GM18873 (cell line): ENCODE measurements at regions not wholly inside any gene's neighbourhood (a gene's known extent, or its start where the extent isn't known, plus 50 kb on each side); places are given as distances from the start of the nearest gene placed in this dataset.
"Not testable (repeated sequence)": the region's sequence is repeated elsewhere in the genome, so short reads cannot be mapped to it uniquely, and the experiment has no call there.

ENCODE experiments used
- ATAC-seq: cut with Tn5 transposase; IDR thresholded peaks from one replicate; pipeline ENCODE4 v1.9.1; 2021; ENCODE audit warnings: mild to moderate bottlenecking, moderate library complexity, moderate number of reproducible peaks; ENCODE audit not compliant: unreplicated experiment, low FRiP score

GRCh38 chr3:56958879-56959278 is 101.6 kb upstream of the SPATA12 start:
- no peak for ATAC-seq

DNA sequence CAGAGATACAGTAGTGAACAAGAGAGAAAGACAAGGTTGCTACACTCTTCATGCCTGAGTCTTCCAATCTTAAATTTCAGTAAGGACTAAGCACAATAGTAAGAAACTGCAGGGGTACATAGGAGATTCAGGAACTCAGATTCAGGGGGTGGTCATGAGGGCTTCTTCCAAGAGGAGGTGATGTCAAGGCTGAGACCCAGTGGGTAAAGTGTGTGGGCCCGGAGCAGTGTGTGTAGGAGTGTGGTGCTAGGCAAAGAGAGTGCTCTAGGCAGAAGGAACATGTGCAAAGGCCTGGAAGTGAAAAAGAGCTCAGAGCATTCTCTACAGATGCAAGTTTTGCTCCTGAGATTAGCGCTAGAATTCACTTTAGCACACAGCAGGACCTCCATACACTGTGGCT is 102.9 kb upstream of the SPATA12 start:
- no peak for ATAC-seq

DNA sequence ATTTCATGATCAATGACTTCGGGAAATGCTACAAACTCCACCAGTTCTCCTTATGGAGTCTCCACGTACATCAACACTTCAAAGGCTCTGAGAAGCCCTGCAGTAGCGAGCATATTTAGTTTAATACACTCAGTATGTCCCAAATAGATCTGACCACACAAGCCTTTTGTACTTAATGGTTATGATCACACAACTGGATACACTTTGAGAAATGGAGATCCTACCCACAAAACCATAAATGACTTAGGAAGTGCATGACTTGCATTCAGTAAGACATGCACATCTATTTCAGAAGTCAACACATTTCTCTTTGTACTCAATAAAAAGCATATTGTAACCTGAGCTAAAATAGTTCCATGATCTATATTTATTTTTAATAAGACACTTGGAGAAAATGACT is 103.6 kb upstream of the SPATA12 start:
- no peak for ATAC-seq

DNA sequence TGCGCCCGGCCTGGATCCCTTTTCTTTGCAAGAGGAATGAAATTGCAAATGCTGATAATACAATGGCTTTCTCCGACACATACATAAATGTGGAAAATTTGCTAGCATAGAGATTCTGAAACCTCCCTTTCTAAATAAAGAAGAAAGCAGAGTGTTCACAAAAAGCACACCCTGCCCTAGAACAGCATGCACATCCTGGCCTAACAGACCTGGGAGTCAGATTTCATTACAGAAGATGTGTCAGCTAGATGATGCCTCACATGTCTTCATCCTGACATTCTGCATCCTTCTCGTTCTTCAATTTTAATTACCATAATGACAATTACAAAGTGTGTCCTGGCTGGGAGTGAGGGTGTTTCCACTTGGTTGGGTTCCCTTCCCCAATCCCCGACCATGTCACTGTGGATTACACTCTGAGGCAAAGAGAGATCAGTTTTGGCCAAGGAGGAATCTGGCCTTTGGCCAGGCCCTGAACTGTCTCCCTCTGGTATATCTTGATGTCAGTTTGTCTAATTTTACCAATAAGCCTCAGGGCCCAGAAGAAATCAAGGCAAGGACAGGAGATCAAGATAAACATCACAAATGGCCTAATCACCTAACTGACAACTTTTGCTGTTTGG is 104.9 kb upstream of the SPATA12 start:
- ATAC-seq: no peak

DNA sequence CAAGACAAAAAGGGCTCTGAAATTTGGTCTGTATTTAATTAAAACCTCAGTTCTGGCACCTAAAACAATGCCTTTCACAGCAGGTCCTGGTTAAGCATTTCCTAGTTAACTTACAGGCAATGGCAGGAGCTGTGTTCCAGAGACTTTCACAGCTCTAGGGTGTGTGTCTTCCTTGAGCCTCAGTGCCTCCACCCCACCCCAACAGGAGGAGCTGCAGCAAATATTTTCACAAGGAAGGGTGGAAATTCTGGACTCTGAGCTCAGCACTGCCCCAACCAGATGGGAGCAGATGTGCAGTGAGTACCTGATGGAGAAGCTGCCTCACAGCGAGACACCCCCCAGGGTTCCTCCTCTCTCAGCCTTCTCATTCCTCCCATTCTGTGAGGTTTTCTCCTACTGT is 106.3 kb upstream of the SPATA12 start:
- ATAC-seq: no peak

- no peak for ATAC-seq
Measured at GRCh38 chr3:56952846-56953245, 107.6 kb upstream of the SPATA12 start.

DNA sequence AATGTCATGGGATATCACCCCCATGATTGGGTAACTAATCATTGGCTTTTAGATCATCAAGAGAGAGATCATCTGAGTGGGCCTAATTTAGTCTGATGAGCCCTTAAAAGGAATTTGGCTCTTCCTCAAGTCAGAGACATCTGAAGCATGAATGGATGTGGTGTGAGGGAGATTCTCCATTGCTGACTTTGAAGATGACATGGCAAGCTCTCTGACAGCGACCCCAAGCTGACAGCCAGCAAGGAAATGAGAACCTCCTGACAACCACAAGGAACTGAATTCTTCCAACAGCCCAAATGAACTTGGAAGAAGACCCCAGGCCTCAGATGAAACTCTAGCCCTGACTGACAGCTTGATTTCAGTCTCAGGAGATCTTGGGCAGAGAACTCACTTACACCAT is 108.4 kb upstream of the SPATA12 start:
- ATAC-seq: no peak

DNA sequence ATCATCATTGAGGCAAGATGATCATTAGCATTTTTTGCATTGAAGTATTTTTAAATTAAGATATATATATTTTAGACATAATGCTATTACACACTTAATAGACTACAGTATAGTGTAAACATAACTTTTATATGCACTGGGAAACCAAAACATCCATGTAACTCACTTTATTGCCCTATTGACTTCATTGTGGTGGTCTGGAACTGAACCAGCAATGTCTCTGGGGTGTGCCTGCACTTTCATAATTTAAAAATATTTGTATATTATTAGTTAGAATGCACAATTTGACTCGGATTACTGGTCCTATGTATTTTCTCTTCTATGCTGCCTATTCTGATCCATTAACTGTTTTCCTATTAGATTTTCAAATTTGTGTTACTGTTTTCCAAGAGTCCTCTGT is 109.1 kb upstream of the SPATA12 start:
- ATAC-seq: no peak

GRCh38 chr3:56945378-56945777 is 115.1 kb upstream of the SPATA12 start:
- ATAC-seq: not testable (repeated sequence)

- ATAC-seq: no peak
Measured at GRCh38 chr3:56942523-56942922, 117.9 kb upstream of the SPATA12 start.

GRCh38 chr3:56940976-56941375 is 119.5 kb upstream of the SPATA12 start:
- no peak for ATAC-seq

- ATAC-seq: no peak
Measured at GRCh38 chr3:56940321-56940720, 120.1 kb upstream of the SPATA12 start.

- ATAC-seq: no peak
Measured at GRCh38 chr3:56939834-56940233, 120.6 kb upstream of the SPATA12 start.

- ATAC-seq: no peak
Measured at GRCh38 chr3:56938530-56938929, 121.9 kb upstream of the SPATA12 start.

DNA sequence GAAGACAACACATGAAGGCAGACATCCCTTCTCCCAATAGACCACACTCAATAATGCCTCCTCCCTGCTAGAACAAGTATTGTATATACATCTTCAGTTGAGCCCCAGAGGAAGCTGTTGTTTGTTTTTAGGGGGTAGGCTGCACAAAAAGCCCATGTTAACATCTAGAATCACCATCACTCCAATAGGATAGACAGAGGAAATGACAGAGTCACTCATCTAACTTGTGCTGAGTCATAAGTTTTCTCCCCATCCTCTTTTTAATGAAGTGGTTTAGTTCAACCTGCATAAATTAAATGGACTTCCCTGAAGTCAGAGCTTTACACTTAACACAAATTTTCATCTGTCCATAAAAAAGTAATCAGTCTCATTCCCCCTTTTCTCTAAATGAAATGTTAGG is 122.9 kb upstream of the SPATA12 start:
- ATAC-seq: no peak

GRCh38 chr3:56935811-56936210 is 124.7 kb upstream of the SPATA12 start:
- no peak for ATAC-seq

GRCh38 chr3:56934481-56934880 is 126.0 kb upstream of the SPATA12 start:
- ATAC-seq: not testable (repeated sequence)

- ATAC-seq: no peak
Measured at GRCh38 chr3:56933803-56934202, 126.7 kb upstream of the SPATA12 start.

DNA sequence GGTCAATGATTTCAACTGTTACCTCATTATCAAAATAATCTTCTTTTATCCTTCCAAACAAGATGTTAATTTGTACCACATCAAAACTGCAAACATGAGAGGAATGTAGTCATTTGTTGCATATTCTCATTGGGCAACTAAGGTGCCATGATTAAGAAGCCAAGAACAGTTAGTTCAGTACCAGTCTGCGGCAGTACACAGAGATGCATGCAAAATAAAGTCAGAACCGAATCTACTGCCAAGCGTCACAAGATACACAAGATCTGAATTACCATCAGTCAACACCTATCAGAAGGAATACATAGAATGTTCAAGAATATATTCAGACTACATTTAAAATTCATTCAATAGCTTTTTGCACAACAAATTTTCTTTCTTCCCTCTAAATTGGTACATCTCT is 127.6 kb upstream of the SPATA12 start:
- no peak for ATAC-seq

GRCh38 chr3:56931836-56932235 is 128.6 kb upstream of the SPATA12 start:
- ATAC-seq: no peak

GRCh38 chr3:56930706-56931105 is 129.0 kb upstream of the ARHGEF3 start:
- no peak for ATAC-seq

DNA sequence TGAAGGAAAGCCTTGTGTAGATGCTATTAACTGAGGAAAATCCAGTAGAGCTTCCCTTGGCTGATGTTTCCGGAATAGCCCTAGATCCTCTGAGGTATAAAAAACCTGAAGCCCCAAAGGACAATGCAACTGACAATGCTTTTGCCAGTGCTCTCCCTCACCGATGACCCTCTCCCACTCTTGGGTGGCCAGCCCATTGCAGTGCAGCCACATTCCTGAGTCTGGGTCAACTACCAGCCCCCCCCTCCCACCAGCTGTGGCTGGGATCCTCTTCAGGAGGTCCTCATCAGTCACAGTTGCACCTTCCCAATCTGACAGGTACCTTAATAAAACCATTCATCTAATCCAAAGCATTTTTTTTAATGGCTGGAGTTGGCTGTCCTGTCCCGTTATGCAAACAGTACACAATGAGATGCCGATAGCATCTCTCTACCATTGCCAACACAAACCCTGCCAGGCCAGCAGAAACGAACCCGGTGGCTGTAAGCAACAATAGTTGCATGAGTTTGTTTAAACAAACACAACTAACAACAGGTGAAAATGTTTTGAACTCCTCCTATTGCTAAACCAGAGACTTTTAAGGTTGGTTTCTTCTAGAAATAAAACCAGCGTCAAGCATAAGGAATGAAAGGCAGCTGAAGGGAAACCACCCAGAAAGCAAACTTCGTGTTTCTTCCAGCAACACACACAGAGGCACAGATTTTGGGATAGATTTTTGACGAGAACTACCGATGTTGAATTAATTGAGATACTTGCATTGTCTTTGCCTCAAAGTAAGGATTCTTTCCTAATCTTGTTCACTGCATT is 128.3 kb upstream of the ARHGEF3 start:
- no peak for ATAC-seq
